ELR (cell line): ENCODE measurements at regions not wholly inside any gene's neighbourhood (a gene's known extent, or its start where the extent isn't known, plus 50 kb on each side); places are given as distances from the start of the nearest gene placed in this dataset.
"Not testable (repeated sequence)": the region's sequence is repeated elsewhere in the genome, so short reads cannot be mapped to it uniquely, and the experiment has no call there.

Experiments used
- DNase-seq: peaks from one replicate; pipeline ENCODE4 v3.0.0-alpha.2; 2015; ENCODE audit warnings: low read depth

GRCh38 chr7:96827701-96828100 is 118.1 kb upstream of the SEM1 start:
- DNase-seq: no peak

- not testable (repeated sequence) for DNase-seq
These were observed 119.5 kb upstream of the SEM1 start for GRCh38 chr7:96829121-96829520.

- DNase-seq: no peak
These were observed 121.8 kb upstream of the SEM1 start for GRCh38 chr7:96831446-96831845.

GRCh38 chr7:96832092-96832662 is 122.5 kb upstream of the SEM1 start:
- DNase-seq: no peak

GRCh38 chr7:96833676-96834453 is 124.2 kb upstream of the SEM1 start:
- DNase-seq: no peak

- DNase-seq: no peak
These were observed 126.8 kb upstream of the SEM1 start for GRCh38 chr7:96836456-96836855.

GRCh38 chr7:96837593-96837992 is 127.9 kb upstream of the SEM1 start:
- DNase-seq: no peak

- no peak for DNase-seq
These were observed 128.8 kb upstream of the SEM1 start for GRCh38 chr7:96838481-96838880.

- no peak for DNase-seq
These were observed 145.5 kb upstream of the SEM1 start for GRCh38 chr7:96855139-96855538.

- no peak for DNase-seq
These were observed 146.0 kb upstream of the SEM1 start for GRCh38 chr7:96855691-96856090.

GRCh38 chr7:96869538-96869937 is 135.8 kb upstream of the DLX6 start:
- no peak for DNase-seq

GRCh38 chr7:96870185-96870584 is 135.2 kb upstream of the DLX6 start:
- no peak for DNase-seq

GRCh38 chr7:96870934-96871333 is 134.4 kb upstream of the DLX6 start:
- DNase-seq: no peak

- DNase-seq: peak; percentile 9
These were observed 117.9 kb upstream of the DLX6 start for GRCh38 chr7:96887426-96887825.

- no peak for DNase-seq
These were observed 106.2 kb upstream of the DLX6 start for GRCh38 chr7:96899108-96899507.

- no peak for DNase-seq
These were observed 103.4 kb upstream of the DLX6 start for GRCh38 chr7:96901822-96902445.

GRCh38 chr7:96903906-96904305 is 101.4 kb upstream of the DLX6 start:
- no peak for DNase-seq

- no peak for DNase-seq
These were observed 94.9 kb upstream of the DLX6 start for GRCh38 chr7:96910486-96910885.

GRCh38 chr7:96915029-96915428 is 90.3 kb upstream of the DLX6 start:
- no peak for DNase-seq

- no peak for DNase-seq
These were observed 85.3 kb upstream of the DLX6 start for GRCh38 chr7:96920064-96920463.

- DNase-seq: no peak
These were observed 84.6 kb upstream of the DLX6 start for GRCh38 chr7:96920713-96921112.

- no peak for DNase-seq
These were observed 84.1 kb upstream of the DLX6 start for GRCh38 chr7:96921231-96921630.

- no peak for DNase-seq
These were observed 83.6 kb upstream of the DLX6 start for GRCh38 chr7:96921771-96922170.
